ENCODE measurements at regions not wholly inside any gene's neighbourhood (a gene's known extent, or its start where the extent isn't known, plus 50 kb on each side); places are given as distances from the start of the nearest gene placed in this dataset.
A peak's percentile ranks its signal among the peaks of the same experiment; 100 is the strongest.

GRCh38 chr1:228911225-228912210, 176.2 kb downstream of the RHOU start:
- Histone ChIP-seq H3K36me3 (replicated peaks; ENCODE audit: insufficient read depth, low read depth) (no peaks in the 10 kb centered on the region), H2AFZ (peak overlapping the region; percentile 29), H3K4me3 (no peak overlapping the region), H3K79me2 (no peaks in the 10 kb centered on the region), H3K4me1 (ENCODE audit: insufficient read depth) (peaks cover 11% of the 10 kb centered on the region), H3K9me2 (replicated peaks; ENCODE audit: insufficient read depth) (no peaks in the 10 kb centered on the region), H3K27me3 (no peaks in the 10 kb centered on the region), H3K4me2 (peak overlapping the region; percentile 33), H4K20me1 (ENCODE audit: insufficient read depth, poor library complexity, severe bottlenecking) (no peaks in the 10 kb centered on the region), H3K9me3 (ENCODE audit: low read depth) (no peaks in the 10 kb centered on the region), H3K27ac (peak overlapping the region; percentile 69)
- DNase-seq (ENCODE audit: low spot score) = no peak
- TF ChIP-seq CTCF (IDR thresholded peaks at IDR 0.05; ENCODE audit: poor library complexity) (no peak), EZH2 (IDR thresholded peaks at IDR 0.05; ENCODE audit: borderline replicate concordance) (no peak), EZH2phosphoT487 (IDR thresholded peaks at IDR 0.05; ENCODE audit: low read depth, severe bottlenecking, unreplicated experiment) (no peak)
- 53% methylated on average over 13 of the region's 14 CpGs for WGBS (ENCODE audit: low lambda C conversion rate, missing lambda C conversion rate)

GRCh38 chr1:228913626-228914414, 178.5 kb downstream of the RHOU start:
- TF ChIP-seq EZH2 (IDR thresholded peaks at IDR 0.05; ENCODE audit: borderline replicate concordance) (no peak), CTCF (IDR thresholded peaks at IDR 0.05; ENCODE audit: poor library complexity) (no peak), EZH2phosphoT487 (IDR thresholded peaks at IDR 0.05; ENCODE audit: low read depth, severe bottlenecking, unreplicated experiment) (no peak)
- Histone ChIP-seq H3K27ac (no peak overlapping the region), H3K4me2 (no peak overlapping the region), H3K36me3 (replicated peaks; ENCODE audit: insufficient read depth, low read depth) (no peaks in the 10 kb centered on the region), H3K4me1 (ENCODE audit: insufficient read depth) (peaks cover 16% of the 10 kb centered on the region), H4K20me1 (ENCODE audit: insufficient read depth, poor library complexity, severe bottlenecking) (no peaks in the 10 kb centered on the region), H2AFZ (no peak overlapping the region), H3K27me3 (no peaks in the 10 kb centered on the region), H3K79me2 (no peaks in the 10 kb centered on the region), H3K4me3 (no peak overlapping the region), H3K9me3 (ENCODE audit: low read depth) (no peaks in the 10 kb centered on the region), H3K9me2 (replicated peaks; ENCODE audit: insufficient read depth) (no peaks in the 10 kb centered on the region)
- no peak for DNase-seq (ENCODE audit: low spot score)
- WGBS (ENCODE audit: low lambda C conversion rate, missing lambda C conversion rate) = 91% methylated on average over 8 of the region's 8 CpGs

- H3K4me3 ChIP-seq = no peak overlapping the region
- no peak for DNase-seq (ENCODE audit: low spot score)
- no peak overlapping the region for H3K4me2 ChIP-seq
- no peaks in the 10 kb centered on the region for H3K79me2 ChIP-seq
- H4K20me1 ChIP-seq (ENCODE audit: insufficient read depth, poor library complexity, severe bottlenecking) = no peaks in the 10 kb centered on the region
- peaks cover 16% of the 10 kb centered on the region for H3K4me1 ChIP-seq (ENCODE audit: insufficient read depth)
- H3K27ac ChIP-seq = no peak overlapping the region
- H2AFZ ChIP-seq = no peak overlapping the region
- no peaks in the 10 kb centered on the region for H3K9me3 ChIP-seq (ENCODE audit: low read depth)
- 61% methylated on average over 1 of the region's 1 CpG for WGBS (ENCODE audit: low lambda C conversion rate, missing lambda C conversion rate)
- no peaks in the 10 kb centered on the region for H3K9me2 ChIP-seq (replicated peaks; ENCODE audit: insufficient read depth)
- no peaks in the 10 kb centered on the region for H3K36me3 ChIP-seq (replicated peaks; ENCODE audit: insufficient read depth, low read depth)
- no peaks in the 10 kb centered on the region for H3K27me3 ChIP-seq
- TF ChIP-seq CTCF (IDR thresholded peaks at IDR 0.05; ENCODE audit: poor library complexity) (no peak), EZH2phosphoT487 (IDR thresholded peaks at IDR 0.05; ENCODE audit: low read depth, severe bottlenecking, unreplicated experiment) (no peak), EZH2 (IDR thresholded peaks at IDR 0.05; ENCODE audit: borderline replicate concordance) (no peak)
Observed at GRCh38 chr1:228914700-228915099, 179.4 kb downstream of the RHOU start.

All from hepatocyte (in vitro differentiated cells).